HL-60 (cell line): ENCODE measurements at regions not wholly inside any gene's neighbourhood (a gene's known extent, or its start where the extent isn't known, plus 50 kb on each side); places are given as distances from the start of the nearest gene placed in this dataset.

Experiments used
- DNase-seq, 2 experiments: peaks; one replicate each; pipeline ENCODE4 v3.0.0-alpha.2; 2010 to 2020; ENCODE audit warnings: low read depth in 1 of 2, low spot score in 1 of 2
- H3K27ac ChIP-seq: fragments of 250-450 bp; sonication (Bioruptor Pico); replicated peaks from 2 replicates; pipeline ENCODE4 v1.5.1; 2020; ENCODE audit warnings: mild to moderate bottlenecking, moderate library complexity
- H3K27me3 ChIP-seq: fragments of 250-450 bp; sonication (Bioruptor Pico); 2 replicates; pipeline ENCODE4 v1.5.1; 2021; ENCODE audit warnings: mild to moderate bottlenecking, moderate library complexity; ENCODE audit not compliant: insufficient read depth, poor library complexity, severe bottlenecking
- H3K4me3 ChIP-seq: replicated peaks from 2 replicates; pipeline ENCODE4 v1.5.1; 2011; ENCODE audit warnings: mild to moderate bottlenecking, control low read depth, low read length; ENCODE audit not compliant: insufficient read depth
- CTCF ChIP-seq: IDR thresholded peaks from one replicate; pipeline ENCODE4 v1.5.1; 2011; ENCODE audit warnings: low read length, control low read depth, inconsistent platforms; ENCODE audit not compliant: insufficient read depth
- GABPA ChIP-seq: IDR thresholded peaks from 2 replicates; pipeline ENCODE4 v1.6.1; 2012; ENCODE audit warnings: low read depth
- POLR2AphosphoS5 ChIP-seq: IDR thresholded peaks from 2 replicates; pipeline ENCODE4 v1.6.1; 2012; ENCODE audit warnings: low read depth
- REST ChIP-seq: IDR thresholded peaks from 2 replicates; pipeline ENCODE4 v1.6.1; 2012; ENCODE audit warnings: low read depth; ENCODE audit not compliant: insufficient replicate concordance
- SPI1 ChIP-seq: IDR thresholded peaks from 2 replicates; pipeline ENCODE4 v1.6.1; 2012; ENCODE audit warnings: low read depth, mild to moderate bottlenecking, borderline replicate concordance

DNA sequence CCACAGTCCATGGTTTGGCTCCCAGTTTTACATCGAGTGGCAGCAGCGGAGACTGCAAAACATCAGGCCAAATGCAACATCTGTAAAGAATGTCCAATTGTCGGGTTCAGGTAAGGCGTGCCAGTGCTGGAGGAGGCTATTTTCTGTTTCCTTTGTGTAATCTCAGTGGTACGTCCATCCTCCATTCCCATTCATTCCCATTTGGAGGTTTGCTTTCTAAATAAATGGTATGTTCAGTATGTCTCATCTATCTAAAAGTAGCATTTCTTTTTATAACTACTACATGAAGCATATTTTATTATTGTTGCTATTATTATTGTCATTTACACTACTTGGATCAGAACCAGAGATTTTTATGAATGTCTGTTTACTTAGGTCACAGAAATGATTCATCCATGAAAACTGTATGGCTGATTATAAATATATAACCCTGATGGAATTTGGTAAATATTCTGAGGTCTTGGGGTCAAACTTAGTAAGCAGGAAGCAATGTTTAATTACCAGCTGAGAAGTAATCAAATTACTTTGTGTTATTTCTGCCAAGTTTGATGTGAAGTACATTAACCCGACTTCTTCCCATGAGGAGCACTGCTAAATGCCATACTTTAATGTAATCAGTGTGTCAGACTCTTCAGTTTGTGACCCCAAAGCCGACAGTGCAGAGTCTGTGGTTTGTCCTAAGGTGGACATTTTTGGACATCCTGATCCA lies 512.9 kb downstream of the UTRN start:
- Histone ChIP-seq H3K27ac (no peak overlapping the region), H3K27me3 (no peaks in the 10 kb centered on the region), H3K4me3 (no peak overlapping the region)
- DNase-seq: no peak
- TF ChIP-seq GABPA: no peak
- no peak for TF ChIP-seq CTCF
- no peak for TF ChIP-seq POLR2AphosphoS5
- TF ChIP-seq REST: no peak
- TF ChIP-seq SPI1: no peak

DNA sequence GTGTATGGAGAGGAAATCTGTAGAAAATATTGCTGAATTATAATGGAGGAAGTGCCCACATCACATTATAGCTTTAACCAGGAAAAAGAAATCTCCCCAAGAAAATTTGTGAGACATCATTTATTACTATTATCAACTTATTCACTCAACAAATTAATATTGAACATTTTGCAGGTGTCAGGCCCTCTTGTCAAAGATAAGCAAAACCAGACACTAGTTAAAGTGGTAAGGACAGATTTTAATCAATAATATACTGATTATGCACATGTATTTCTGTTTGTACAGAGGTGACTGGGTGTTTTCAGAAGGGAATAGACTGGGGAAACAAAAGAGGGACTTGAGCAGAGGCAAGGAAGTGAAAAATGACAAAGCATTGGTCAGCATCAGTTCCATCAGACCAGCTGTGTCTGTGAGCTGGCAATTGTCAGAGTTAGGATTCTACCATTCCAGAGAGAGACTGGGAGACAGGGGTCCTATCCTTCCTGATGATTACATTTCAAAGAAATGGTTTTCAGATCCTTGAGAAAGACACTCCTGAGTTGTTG lies 519.2 kb downstream of the UTRN start:
- no peak overlapping the region for H3K4me3 ChIP-seq
- TF ChIP-seq CTCF: no peak
- no peak for TF ChIP-seq POLR2AphosphoS5
- no peak for TF ChIP-seq GABPA
- no peak for TF ChIP-seq REST
- H3K27me3 ChIP-seq: no peaks in the 10 kb centered on the region
- H3K27ac ChIP-seq: no peak overlapping the region
- DNase-seq: no peak

DNA sequence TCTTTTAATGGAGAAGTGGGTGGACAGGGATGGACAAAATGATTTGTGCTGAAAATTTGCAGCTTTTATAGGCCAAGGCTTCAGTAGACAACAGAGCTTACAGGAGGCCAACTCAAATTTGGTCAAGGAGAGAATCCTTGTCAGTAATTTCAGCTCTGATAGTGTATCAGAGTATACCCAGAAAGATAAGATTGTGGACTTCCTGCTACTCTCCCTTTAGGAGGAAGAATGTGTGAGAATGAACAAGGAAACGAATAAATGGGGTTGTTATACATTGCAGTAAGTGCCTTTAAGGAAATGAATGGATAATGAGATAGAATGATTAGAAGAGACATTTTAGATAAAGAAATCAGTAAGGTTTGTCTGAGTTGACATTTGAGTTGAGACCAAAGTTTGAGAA lies 519.9 kb downstream of the UTRN start:
- no peak for DNase-seq
- TF ChIP-seq POLR2AphosphoS5 (no peak), CTCF (no peak), SPI1 (no peak), GABPA (no peak), REST (no peak)
- Histone ChIP-seq H3K27me3 (no peaks in the 10 kb centered on the region), H3K27ac (no peak overlapping the region), H3K4me3 (no peak overlapping the region)
